OCI-LY7 (cell line): ENCODE measurements at regions not wholly inside any gene's neighbourhood (a gene's known extent, or its start where the extent isn't known, plus 50 kb on each side); places are given as distances from the start of the nearest gene placed in this dataset.

Source experiments
- CTCF ChIP-seq: fragments of 200-600 bp; sonication (generic); conservative IDR thresholded peaks from 2 replicates; pipeline ENCODE4 v1.5.1; 2014; ENCODE audit warnings: mild to moderate bottlenecking, antibody characterized with exemption, low read length, moderate library complexity, mixed read lengths
- EZH2phosphoT487 ChIP-seq: fragments of 200-600 bp; sonication (generic); IDR thresholded peaks from 2 replicates; pipeline ENCODE4 v1.6.1; 2018; ENCODE audit warnings: low read depth, borderline replicate concordance, mild to moderate bottlenecking, mixed run types, antibody characterized with exemption, low read length, moderate library complexity, mixed read lengths

- TF ChIP-seq CTCF = no peak
- no peak for TF ChIP-seq EZH2phosphoT487
These were observed 230.4 kb upstream of the AGAP1 start for GRCh38 chr2:235263205-235264120.
